Peyer's patch (tissue), 4 donors: ENCODE measurements at regions not wholly inside any gene's neighbourhood (a gene's known extent, or its start where the extent isn't known, plus 50 kb on each side); places are given as distances from the start of the nearest gene placed in this dataset.

Source experiments
- CTCF ChIP-seq, 6 experiments: fragments of 450-650 bp in 4 of 6; fragments of 200-600 bp in 2 of 6; sonication (generic) in 1 of 6; IDR thresholded peaks; one replicate each; pipeline ENCODE4 v1.5.1; 2017 to 2019; ENCODE audit warnings: antibody characterized with exemption in 6 of 6, mild to moderate bottlenecking in 3 of 6, moderate library complexity in 1 of 6
- POLR2A ChIP-seq, 2 donors: fragments of 450-650 bp; IDR thresholded peaks; one replicate each; pipeline ENCODE4 v1.5.1; 2017; ENCODE audit warnings: antibody characterized with exemption in 2 of 2, mild to moderate bottlenecking in 2 of 2, moderate library complexity in 2 of 2

DNA sequence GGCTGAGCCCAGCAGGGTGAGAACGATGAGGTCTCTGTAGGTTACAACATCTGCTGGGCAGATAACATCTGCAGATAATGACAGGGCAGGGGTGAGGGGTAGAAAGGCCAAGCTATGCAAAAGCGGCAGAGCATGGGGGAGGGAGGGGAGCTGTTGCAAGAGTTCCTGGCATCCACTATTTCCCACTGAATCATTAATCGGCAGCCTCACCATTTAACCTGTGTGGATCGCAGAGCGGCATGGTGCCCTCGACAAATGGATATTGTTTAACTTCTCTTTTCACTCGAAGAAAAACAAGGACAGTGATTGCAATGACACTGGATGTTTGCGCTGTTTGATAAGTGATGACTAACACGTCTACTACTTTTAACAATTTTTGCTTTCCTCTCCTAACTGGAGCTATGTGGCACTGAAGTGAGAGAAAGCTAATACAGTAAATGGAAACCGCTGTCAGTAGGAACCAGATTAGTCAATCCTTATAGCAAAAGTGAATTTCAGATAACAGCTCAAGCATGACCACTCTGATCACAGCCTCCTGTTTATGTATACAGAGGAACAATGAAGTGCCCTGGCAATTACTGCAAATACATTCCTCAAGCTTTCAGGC, 381.5 kb downstream of the TFAP2A start:
- TF ChIP-seq CTCF (IDR thresholded peaks at IDR 0.05) (no peak), POLR2A (IDR thresholded peaks at IDR 0.05) (no peak)
